Astrocyte (in vitro differentiated cells and primary cell): ENCODE measurements at regions not wholly inside any gene's neighbourhood (a gene's known extent, or its start where the extent isn't known, plus 50 kb on each side); places are given as distances from the start of the nearest gene placed in this dataset.

Source experiments
- DNase-seq: peaks from one replicate; pipeline ENCODE4 v3.0.0-alpha.2; 2010; ENCODE audit warnings: low read depth
- FAIRE-seq: peaks from 2 replicates; lab custom pipeline; 2011; peaks lifted over from hg19 to GRCh38; lab: Jason Lieb, UNC
- H2AFZ ChIP-seq: 2 replicates; pipeline ENCODE4 v1.6.0; 2012; ENCODE audit warnings: low read depth, low read length, inconsistent platforms
- H3K27ac ChIP-seq: 2 replicates; pipeline ENCODE4 v1.5.1; 2011; ENCODE audit warnings: low read depth, low read length, inconsistent platforms
- H3K27me3 ChIP-seq: 2 replicates; pipeline ENCODE4 v1.6.0; 2011; ENCODE audit warnings: low read length, inconsistent platforms; ENCODE audit not compliant: insufficient read depth
- H3K36me3 ChIP-seq: 2 replicates; pipeline ENCODE4 v1.5.1; 2011; ENCODE audit warnings: low read length, inconsistent platforms; ENCODE audit not compliant: insufficient read depth
- H3K4me1 ChIP-seq: 2 replicates; pipeline ENCODE4 v1.5.1; 2011; ENCODE audit warnings: low read length, inconsistent platforms; ENCODE audit not compliant: insufficient read depth
- H3K4me2 ChIP-seq: 2 replicates; pipeline ENCODE4 v1.6.0; 2012; ENCODE audit warnings: low read length, inconsistent platforms
- H3K4me3 ChIP-seq: 2 replicates; pipeline ENCODE4 v1.5.1; 2011; ENCODE audit warnings: low read depth, mild to moderate bottlenecking, low read length, inconsistent platforms; ENCODE audit not compliant: insufficient read depth
- H3K79me2 ChIP-seq: 2 replicates; pipeline ENCODE4 v1.6.0; 2012; ENCODE audit warnings: mild to moderate bottlenecking, low read length, inconsistent platforms; ENCODE audit not compliant: insufficient read depth
- H3K9ac ChIP-seq: 2 replicates; pipeline ENCODE4 v1.6.0; 2012; ENCODE audit warnings: mild to moderate bottlenecking, low read length, inconsistent platforms
- H3K9me3 ChIP-seq: 2 replicates; pipeline ENCODE4 v1.5.1; 2012; ENCODE audit warnings: low read depth, mild to moderate bottlenecking, low read length, inconsistent platforms; ENCODE audit not compliant: insufficient read depth
- H4K20me1 ChIP-seq: 2 replicates; pipeline ENCODE4 v1.6.0; 2012; ENCODE audit warnings: low read length, inconsistent platforms; ENCODE audit not compliant: insufficient read depth
- H3K27ac Mint-ChIP-seq: one replicate; pipeline ENCODE4 v1.8.0; 2021; ENCODE audit warnings: mild to moderate bottlenecking, mixed read lengths; ENCODE audit not compliant: unreplicated experiment
- H3K27me3 Mint-ChIP-seq: one replicate; pipeline ENCODE4 v1.8.0; 2021; ENCODE audit warnings: low read depth, mixed read lengths; ENCODE audit not compliant: unreplicated experiment
- H3K36me3 Mint-ChIP-seq: one replicate; pipeline ENCODE4 v1.8.0; 2021; ENCODE audit warnings: low read depth, mixed read lengths; ENCODE audit not compliant: unreplicated experiment
- H3K4me1 Mint-ChIP-seq: one replicate; pipeline ENCODE4 v1.8.0; 2021; ENCODE audit warnings: low read depth, mixed read lengths; ENCODE audit not compliant: unreplicated experiment
- H3K4me3 Mint-ChIP-seq: one replicate; pipeline ENCODE4 v1.8.0; 2021; ENCODE audit warnings: mild to moderate bottlenecking, moderate library complexity, mixed read lengths; ENCODE audit not compliant: unreplicated experiment
- H3K9me3 Mint-ChIP-seq: one replicate; pipeline ENCODE4 v1.8.0; 2021; ENCODE audit warnings: mild to moderate bottlenecking, mixed read lengths; ENCODE audit not compliant: unreplicated experiment
- EZH2 ChIP-seq: IDR thresholded peaks from 2 replicates; pipeline ENCODE4 v1.6.1; 2012; ENCODE audit warnings: mild to moderate bottlenecking, low read length, inconsistent platforms; ENCODE audit not compliant: insufficient read depth
- TF ChIP-seq, protein P1 (sequence below): IDR thresholded peaks from 2 replicates; pipeline ENCODE4 v1.5.1; 2011; ENCODE audit warnings: low read depth, mild to moderate bottlenecking, inconsistent platforms, low read length, moderate library complexity; ENCODE audit not compliant: insufficient read depth

DNA sequence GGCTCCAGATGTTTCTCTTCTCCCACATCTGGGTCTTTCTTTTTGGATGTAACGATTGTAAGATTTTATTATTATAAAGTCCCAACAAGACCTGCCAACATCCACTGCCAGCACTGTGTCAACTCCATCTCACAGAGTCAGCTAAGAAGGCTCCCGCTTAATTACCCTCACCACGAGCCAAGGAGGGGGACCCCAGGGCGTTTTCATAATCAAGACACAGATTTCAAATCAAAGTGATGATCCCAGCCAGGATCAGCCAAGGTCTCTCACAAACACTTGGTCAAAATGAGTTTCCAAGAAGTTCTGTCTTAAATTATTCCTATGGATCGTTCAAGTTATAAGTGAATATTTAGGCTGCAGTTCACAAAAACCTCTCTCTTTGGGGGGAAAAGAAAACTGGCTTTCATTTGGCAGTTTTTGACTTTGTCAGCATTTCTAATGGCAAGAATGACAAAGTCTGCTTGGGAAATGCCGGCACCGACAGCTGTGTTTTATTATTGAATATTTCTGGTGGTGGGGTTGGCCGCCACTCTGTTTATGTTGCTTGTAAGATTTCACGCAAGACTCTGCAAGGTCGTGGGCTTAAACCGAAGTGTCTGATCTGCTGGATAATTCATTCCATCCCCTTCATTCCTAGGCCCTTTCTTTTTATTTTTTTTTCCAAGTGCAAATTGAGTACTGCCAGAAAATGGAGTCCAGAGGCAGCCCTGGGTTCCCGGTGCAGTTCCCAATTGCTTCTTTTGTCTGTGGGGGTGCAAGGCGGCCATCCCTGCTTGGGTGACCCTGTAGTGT is 170.2 kb upstream of the PMEPA1 start:
- Mint-ChIP-seq H3K27ac (no peak overlapping the region), H3K4me3 (no peak overlapping the region), H3K27me3 (peaks cover 77% of the 10 kb centered on the region), H3K36me3 (no peaks in the 10 kb centered on the region), H3K9me3 (no peaks in the 10 kb centered on the region), H3K4me1 (peaks cover 10% of the 10 kb centered on the region)
- no peaks in the 10 kb centered on the region for H3K36me3 ChIP-seq
- no peak overlapping the region for H3K27ac ChIP-seq
- peak; percentile 23 for DNase-seq
- H3K79me2 ChIP-seq = no peaks in the 10 kb centered on the region
- no peak overlapping the region for H2AFZ ChIP-seq
- no peak for TF ChIP-seq EZH2
- TF ChIP-seq, protein P1, sequence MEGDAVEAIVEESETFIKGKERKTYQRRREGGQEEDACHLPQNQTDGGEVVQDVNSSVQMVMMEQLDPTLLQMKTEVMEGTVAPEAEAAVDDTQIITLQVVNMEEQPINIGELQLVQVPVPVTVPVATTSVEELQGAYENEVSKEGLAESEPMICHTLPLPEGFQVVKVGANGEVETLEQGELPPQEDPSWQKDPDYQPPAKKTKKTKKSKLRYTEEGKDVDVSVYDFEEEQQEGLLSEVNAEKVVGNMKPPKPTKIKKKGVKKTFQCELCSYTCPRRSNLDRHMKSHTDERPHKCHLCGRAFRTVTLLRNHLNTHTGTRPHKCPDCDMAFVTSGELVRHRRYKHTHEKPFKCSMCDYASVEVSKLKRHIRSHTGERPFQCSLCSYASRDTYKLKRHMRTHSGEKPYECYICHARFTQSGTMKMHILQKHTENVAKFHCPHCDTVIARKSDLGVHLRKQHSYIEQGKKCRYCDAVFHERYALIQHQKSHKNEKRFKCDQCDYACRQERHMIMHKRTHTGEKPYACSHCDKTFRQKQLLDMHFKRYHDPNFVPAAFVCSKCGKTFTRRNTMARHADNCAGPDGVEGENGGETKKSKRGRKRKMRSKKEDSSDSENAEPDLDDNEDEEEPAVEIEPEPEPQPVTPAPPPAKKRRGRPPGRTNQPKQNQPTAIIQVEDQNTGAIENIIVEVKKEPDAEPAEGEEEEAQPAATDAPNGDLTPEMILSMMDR = no peak
- H3K9me3 ChIP-seq = no peaks in the 10 kb centered on the region
- peaks cover 26% of the 10 kb centered on the region for H3K27me3 ChIP-seq
- H4K20me1 ChIP-seq = no peaks in the 10 kb centered on the region
- no peak overlapping the region for H3K4me2 ChIP-seq
- no peak overlapping the region for H3K9ac ChIP-seq
- FAIRE-seq = no peak
- H3K4me3 ChIP-seq = no peak overlapping the region
- H3K4me1 ChIP-seq = peaks cover 3% of the 10 kb centered on the region

DNA sequence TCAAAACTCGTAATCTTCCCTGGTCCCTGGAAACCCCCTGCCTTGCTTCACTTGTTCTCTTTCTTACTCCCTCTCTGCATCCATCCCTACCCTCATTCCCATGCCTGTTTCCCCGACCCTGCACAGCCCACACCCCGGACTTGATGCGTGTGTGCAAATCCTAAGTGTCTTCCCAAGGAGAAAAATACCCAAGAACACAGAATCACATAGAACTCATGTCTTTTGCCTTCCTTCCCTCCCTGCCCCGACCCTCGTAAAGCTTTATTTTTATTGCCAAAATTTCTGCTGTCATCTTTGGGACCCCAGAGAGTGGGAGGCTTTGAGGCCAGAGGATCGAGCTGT is 169.6 kb upstream of the PMEPA1 start:
- Mint-ChIP-seq H3K27ac (no peak overlapping the region), H3K36me3 (no peaks in the 10 kb centered on the region), H3K4me1 (peaks cover 10% of the 10 kb centered on the region), H3K4me3 (no peak overlapping the region), H3K9me3 (no peaks in the 10 kb centered on the region), H3K27me3 (peaks cover 80% of the 10 kb centered on the region)
- DNase-seq (no peak), FAIRE-seq (no peak)
- Histone ChIP-seq H3K9ac (no peak overlapping the region), H3K36me3 (no peaks in the 10 kb centered on the region), H3K79me2 (no peaks in the 10 kb centered on the region), H3K27me3 (peaks cover 26% of the 10 kb centered on the region), H3K4me2 (no peak overlapping the region), H3K9me3 (no peaks in the 10 kb centered on the region), H3K4me1 (peaks cover 3% of the 10 kb centered on the region), H3K27ac (no peak overlapping the region), H2AFZ (no peak overlapping the region), H4K20me1 (no peaks in the 10 kb centered on the region), H3K4me3 (no peak overlapping the region)
- TF ChIP-seq, protein P1 = no peak
- no peak for TF ChIP-seq EZH2

DNA sequence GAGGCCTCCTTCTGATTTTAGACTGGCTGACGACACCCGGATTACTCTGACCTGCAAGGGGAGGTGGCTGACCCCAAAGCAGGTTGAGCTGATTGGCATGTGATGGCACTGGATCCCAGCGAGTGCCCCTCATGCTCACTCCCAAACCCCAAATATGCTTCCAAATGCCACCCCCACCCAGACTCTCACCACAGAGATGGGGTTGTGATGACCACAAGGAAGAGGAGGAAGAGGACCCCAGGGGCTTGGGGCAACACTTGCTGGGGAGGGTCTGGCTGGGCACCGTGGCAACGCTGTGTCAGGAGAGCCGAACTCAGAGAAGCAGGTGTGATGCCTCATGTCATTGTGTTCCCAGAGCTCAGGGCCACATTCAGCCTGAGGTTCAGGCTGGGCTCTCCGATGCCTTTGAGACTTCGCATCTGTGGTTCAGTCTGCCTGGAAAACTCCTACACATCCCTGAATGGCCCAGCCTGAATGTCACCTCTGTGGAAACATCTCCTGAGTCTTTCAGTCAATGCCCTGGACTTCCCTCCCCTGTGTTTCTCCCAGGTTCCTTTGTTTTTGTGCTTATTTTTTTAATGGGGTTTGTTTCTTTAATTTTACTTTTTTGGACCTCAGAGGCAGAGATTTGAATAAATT is 169.1 kb upstream of the PMEPA1 start:
- H3K36me3 ChIP-seq = no peaks in the 10 kb centered on the region
- no peak overlapping the region for H3K4me3 ChIP-seq
- peaks cover 3% of the 10 kb centered on the region for H3K4me1 ChIP-seq
- no peak overlapping the region for H3K27ac ChIP-seq
- H3K79me2 ChIP-seq = no peaks in the 10 kb centered on the region
- Mint-ChIP-seq H3K4me3 (no peak overlapping the region), H3K27ac (no peak overlapping the region), H3K36me3 (no peaks in the 10 kb centered on the region), H3K4me1 (peaks cover 10% of the 10 kb centered on the region), H3K9me3 (no peaks in the 10 kb centered on the region), H3K27me3 (peaks cover 82% of the 10 kb centered on the region)
- FAIRE-seq (no peak), DNase-seq (no peak)
- peaks cover 26% of the 10 kb centered on the region for H3K27me3 ChIP-seq
- no peak overlapping the region for H3K4me2 ChIP-seq
- H3K9me3 ChIP-seq = no peaks in the 10 kb centered on the region
- H3K9ac ChIP-seq = no peak overlapping the region
- H2AFZ ChIP-seq = no peak overlapping the region
- TF ChIP-seq, protein P1 = no peak
- TF ChIP-seq EZH2 = no peak
- no peaks in the 10 kb centered on the region for H4K20me1 ChIP-seq
